Prostate gland (tissue), 2 donors: ENCODE measurements at regions not wholly inside any gene's neighbourhood (a gene's known extent, or its start where the extent isn't known, plus 50 kb on each side); places are given as distances from the start of the nearest gene placed in this dataset.

ENCODE experiments used
- POLR2A ChIP-seq: fragments of 450-650 bp; IDR thresholded peaks from one replicate; pipeline ENCODE4 v1.6.1; 2016; ENCODE audit warnings: antibody characterized with exemption, mild to moderate bottlenecking
- TF ChIP-seq, protein P1 (sequence below), 4 experiments: fragments of 200-600 bp in 2 of 4; fragments of 450-650 bp in 2 of 4; sonication (generic) in 2 of 4; IDR thresholded peaks; 1 replicate in 3 of 4; 2 replicates in 1 of 4; pipeline ENCODE4 v1.5.1; 2016 to 2019; ENCODE audit warnings: antibody characterized with exemption in 4 of 4, mild to moderate bottlenecking in 2 of 4, moderate library complexity in 2 of 4

DNA sequence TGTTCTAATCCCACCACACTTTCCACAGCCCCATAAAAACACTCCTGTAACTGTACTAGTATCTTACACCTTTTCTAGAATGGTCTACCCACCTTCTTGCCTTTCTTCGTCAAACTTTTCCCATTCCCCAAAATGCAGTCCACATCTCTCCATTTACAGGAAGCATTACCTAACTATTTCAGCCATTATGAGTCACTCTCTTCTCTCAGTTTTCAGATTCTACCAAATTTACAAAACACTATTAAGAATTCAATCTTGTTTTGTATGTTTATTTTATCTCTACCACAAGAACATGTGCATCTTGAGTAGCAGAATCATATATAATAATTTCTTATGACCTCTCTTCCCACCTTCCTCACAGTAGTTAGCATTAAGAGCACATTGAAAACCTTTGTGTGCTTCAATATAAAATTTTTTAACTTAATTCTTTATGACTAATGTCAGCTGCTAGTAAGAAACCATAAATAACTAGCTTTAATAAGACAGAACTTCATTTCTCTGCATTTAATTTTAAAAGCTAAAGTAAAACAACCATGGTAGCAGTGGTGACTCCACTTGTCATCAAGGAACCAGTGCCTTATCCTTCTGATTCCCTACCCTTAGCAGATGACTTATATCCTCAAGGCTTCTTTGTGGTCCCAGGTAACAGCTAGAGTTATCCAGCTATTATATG is 56.6 kb upstream of the MAP2 start:
- TF ChIP-seq POLR2A, result no peak
- TF ChIP-seq, protein P1, sequence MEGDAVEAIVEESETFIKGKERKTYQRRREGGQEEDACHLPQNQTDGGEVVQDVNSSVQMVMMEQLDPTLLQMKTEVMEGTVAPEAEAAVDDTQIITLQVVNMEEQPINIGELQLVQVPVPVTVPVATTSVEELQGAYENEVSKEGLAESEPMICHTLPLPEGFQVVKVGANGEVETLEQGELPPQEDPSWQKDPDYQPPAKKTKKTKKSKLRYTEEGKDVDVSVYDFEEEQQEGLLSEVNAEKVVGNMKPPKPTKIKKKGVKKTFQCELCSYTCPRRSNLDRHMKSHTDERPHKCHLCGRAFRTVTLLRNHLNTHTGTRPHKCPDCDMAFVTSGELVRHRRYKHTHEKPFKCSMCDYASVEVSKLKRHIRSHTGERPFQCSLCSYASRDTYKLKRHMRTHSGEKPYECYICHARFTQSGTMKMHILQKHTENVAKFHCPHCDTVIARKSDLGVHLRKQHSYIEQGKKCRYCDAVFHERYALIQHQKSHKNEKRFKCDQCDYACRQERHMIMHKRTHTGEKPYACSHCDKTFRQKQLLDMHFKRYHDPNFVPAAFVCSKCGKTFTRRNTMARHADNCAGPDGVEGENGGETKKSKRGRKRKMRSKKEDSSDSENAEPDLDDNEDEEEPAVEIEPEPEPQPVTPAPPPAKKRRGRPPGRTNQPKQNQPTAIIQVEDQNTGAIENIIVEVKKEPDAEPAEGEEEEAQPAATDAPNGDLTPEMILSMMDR (IDR thresholded peaks at IDR 0.05), result no peak
